HepG2 (cell line): ENCODE measurements at regions not wholly inside any gene's neighbourhood (a gene's known extent, or its start where the extent isn't known, plus 50 kb on each side); places are given as distances from the start of the nearest gene placed in this dataset.

Experiments
- CTCF ChIP-seq: sonication (generic); formaldehyde crosslinking; IDR thresholded peaks from 2 replicates; pipeline ENCODE4 v1.5.0; 2020; ENCODE audit warnings: mild to moderate bottlenecking, missing genetic modification reagents, moderate library complexity
- DMAP1 ChIP-seq: IDR thresholded peaks from 2 replicates; pipeline ENCODE4 v1.6.1; 2016
- NFRKB ChIP-seq: fragments of 450-650 bp; IDR thresholded peaks from 2 replicates; pipeline ENCODE4 v1.6.1; 2017
- POLR2A ChIP-seq, 2 experiments: IDR thresholded peaks; 2 replicates each; pipeline ENCODE4 v1.6.1; 2011; ENCODE audit warnings: low read depth in 2 of 2, low read length in 2 of 2, mild to moderate bottlenecking in 1 of 2, moderate library complexity in 1 of 2; ENCODE audit not compliant: insufficient read depth in 1 of 2
- POLR2AphosphoS5 ChIP-seq: IDR thresholded peaks from 2 replicates; pipeline ENCODE4 v1.6.1; 2012; ENCODE audit warnings: low read depth, low read length
- ZNF224 ChIP-seq: sonication (generic); formaldehyde crosslinking; IDR thresholded peaks from 2 replicates; pipeline ENCODE4 v1.5.0; 2020; ENCODE audit warnings: mild to moderate bottlenecking, missing genetic modification reagents

GRCh38 chr5:110815916-110816605 lies 77.3 kb downstream of the SLC25A46 start:
- TF ChIP-seq CTCF (no peak), DMAP1 (CRISPR knock-in tag) (no peak), POLR2A (IDR thresholded peaks at IDR 0.05; ENCODE audit: insufficient read depth in 1 of 2, low read depth in 2 of 2, low read length in 2 of 2) (no peak), NFRKB (no peak), POLR2AphosphoS5 (no peak), ZNF224 (CRISPR knock-in tag) (no peak)
